GM21737 (cell line): ENCODE measurements at regions not wholly inside any gene's neighbourhood (a gene's known extent, or its start where the extent isn't known, plus 50 kb on each side); places are given as distances from the start of the nearest gene placed in this dataset.

Experiments used
- ATAC-seq: cut with Tn5 transposase; IDR thresholded peaks from one replicate; pipeline ENCODE4 v1.9.1; 2021; ENCODE audit warnings: mild to moderate bottlenecking, moderate library complexity; ENCODE audit not compliant: unreplicated experiment

DNA sequence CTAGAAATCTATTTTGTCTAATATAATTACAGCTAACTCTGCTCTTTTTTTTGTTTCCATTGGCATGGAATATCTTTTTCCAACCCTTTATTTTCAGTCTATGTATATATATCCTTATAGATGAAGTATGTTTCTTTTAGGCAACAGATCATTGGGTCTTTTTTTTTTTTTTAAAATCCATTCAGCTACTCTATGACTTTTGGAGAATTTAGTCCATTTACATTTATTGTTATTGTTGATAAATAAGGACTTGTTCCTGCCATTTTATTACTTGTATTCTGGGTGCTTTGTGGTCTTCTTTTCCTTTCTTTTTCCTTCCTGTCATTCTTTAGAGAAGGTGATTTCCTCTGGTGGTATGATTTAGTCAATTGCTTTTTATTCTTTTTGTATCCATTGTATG lies 296.8 kb downstream of the SMARCA2 start:
- no peak for ATAC-seq

DNA sequence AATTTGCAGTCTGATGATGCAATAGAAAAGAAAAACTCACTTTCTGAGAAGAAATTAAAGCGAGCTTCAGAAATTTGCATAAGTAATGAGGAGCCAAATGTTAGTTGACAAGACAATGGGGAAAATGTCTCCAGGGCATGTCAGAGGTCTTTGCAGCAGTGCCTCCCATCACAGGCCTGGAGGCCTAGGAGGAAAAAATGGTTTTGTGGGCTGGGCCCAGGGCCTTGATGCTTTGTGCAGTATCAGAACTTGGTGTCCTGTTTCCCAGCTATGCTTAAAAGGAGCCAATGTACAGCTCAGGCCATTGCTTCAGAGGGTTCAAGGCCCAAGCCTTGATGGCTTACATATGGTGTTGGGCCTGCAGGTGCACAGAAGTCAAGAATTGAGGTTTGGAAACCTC lies 298.4 kb downstream of the SMARCA2 start:
- no peak for ATAC-seq

DNA sequence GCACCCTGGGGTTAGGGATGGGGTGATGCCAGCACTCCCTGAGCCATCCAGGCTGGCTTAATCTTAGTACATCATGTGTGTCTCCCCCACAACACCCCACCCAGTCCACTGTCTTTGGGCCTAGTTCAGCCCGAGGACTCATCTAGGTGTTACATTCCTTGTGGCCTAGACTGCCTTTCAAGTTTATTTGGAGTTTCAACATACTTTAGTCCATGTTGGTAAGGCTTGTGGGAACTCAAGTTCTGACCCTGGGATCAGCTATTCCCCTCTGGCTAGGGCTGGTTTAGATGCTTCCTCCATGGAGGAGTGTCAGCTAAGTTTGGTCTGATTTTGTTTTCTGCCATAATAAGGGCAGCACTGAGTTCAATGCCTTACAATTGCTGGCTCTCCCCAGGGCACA lies 302.4 kb downstream of the SMARCA2 start:
- no peak for ATAC-seq

- no peak for ATAC-seq
Measured at GRCh38 chr9:2319421-2319820, 302.2 kb upstream of the VLDLR start.

GRCh38 chr9:2320114-2320513 lies 301.5 kb upstream of the VLDLR start:
- ATAC-seq, result no peak

DNA sequence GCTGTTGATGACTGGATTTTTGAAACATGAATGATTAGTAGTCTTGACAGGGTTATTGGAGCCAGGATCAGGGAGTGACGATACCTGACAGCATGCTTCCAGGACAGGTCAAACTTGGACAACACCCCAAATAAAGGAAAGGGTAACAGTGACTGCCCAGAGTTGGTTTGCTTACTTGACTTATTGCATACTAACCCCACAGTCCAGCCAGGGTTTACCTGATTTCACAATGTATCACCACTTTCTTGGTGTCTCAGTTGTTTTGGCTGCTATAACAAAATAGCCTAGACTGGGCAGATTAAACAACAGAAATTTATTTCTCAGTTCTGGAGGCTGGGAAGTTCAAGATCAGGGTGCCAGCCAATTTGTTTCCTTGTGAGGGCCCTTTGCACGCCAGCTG lies 301.0 kb upstream of the VLDLR start:
- ATAC-seq, result no peak

- no peak for ATAC-seq
Measured at GRCh38 chr9:2321523-2322148, 300.0 kb upstream of the VLDLR start.

GRCh38 chr9:2324742-2325141 lies 296.8 kb upstream of the VLDLR start:
- no peak for ATAC-seq

- ATAC-seq, result no peak
Measured at GRCh38 chr9:2332663-2333062, 288.9 kb upstream of the VLDLR start.

GRCh38 chr9:2335260-2335659 lies 286.3 kb upstream of the VLDLR start:
- no peak for ATAC-seq

- no peak for ATAC-seq
Measured at GRCh38 chr9:2336055-2336454, 285.5 kb upstream of the VLDLR start.

- no peak for ATAC-seq
Measured at GRCh38 chr9:2337131-2337530, 284.5 kb upstream of the VLDLR start.

- no peak for ATAC-seq
Measured at GRCh38 chr9:2337627-2338026, 284.0 kb upstream of the VLDLR start.

DNA sequence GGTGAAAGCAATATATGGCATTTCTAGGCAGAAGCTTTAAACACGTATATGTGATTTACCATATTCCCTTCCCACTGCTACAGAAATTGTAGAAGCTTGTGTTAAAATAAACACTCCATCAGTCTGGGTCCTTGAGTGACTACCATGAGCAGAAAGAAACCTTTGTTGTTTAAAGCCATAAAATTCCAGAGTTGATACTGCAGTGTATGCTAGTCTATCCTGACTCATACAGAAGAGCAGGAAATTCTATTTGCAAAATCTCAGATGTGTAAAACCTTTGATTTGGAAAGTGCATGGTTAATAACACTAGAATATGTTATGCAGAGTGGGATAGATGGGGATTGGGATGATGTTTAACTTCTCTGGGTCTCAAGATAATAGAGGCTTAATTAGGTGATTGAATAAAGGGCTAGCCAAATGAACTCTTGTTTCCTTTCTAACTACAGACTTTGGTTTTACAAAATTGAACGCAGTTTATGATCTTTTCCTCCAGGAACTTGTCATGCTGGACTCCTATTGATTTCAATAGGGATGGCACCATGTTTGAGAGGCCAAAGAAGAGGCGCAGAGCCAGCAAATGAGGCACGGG lies 282.7 kb upstream of the VLDLR start:
- no peak for ATAC-seq

GRCh38 chr9:2339416-2339815 lies 282.2 kb upstream of the VLDLR start:
- no peak for ATAC-seq

DNA sequence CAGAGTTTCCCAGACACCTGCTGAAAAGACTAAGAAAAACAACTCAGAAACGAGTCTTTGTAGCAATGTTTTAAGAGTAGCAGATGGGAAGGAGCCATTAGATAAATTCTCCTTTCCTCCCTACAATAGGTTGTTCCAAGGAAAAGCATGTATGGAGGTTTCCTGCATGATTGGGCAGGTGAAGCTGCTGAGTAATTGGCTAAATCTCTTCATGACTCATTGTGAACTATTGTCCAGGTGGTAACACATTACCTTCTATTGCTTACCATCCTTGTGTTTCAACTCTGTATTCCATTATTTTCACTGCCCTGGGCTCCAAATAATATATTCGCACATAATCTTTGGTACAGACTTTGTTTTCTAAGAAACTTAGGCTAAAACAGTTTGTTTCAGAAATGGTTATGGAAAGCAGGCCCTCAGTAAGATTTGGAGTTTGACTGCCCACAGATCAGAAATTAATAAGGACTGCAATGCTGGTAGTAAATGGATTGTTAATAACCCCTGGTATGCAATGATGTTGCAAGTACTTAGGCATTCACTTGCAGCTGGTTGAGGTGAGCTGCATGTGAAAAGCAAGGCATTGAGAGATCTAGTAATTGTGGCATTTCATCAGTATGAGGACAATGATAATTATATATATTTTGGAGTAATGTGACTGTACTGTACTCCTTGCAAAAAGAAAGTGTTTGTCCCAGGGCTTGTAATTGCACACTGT lies 281.4 kb upstream of the VLDLR start:
- no peak for ATAC-seq

DNA sequence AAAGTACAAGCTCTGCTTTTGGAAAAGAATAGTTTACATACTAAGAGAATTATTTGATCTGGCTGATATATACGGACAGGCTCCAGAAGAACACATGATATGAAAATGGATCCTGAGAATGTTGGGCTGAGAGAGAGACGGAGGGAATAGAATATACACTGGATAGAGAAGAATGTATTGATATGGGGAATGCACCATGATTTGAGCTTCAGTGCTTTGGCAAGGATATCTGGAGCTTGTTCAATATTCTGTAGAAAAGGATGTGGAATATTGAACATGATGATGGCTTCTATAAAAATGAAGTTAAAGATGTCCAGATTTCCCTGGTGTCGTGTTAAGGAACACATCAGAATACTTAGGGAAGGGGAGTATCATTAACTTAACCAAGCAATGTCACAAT lies 280.5 kb upstream of the VLDLR start:
- no peak for ATAC-seq

DNA sequence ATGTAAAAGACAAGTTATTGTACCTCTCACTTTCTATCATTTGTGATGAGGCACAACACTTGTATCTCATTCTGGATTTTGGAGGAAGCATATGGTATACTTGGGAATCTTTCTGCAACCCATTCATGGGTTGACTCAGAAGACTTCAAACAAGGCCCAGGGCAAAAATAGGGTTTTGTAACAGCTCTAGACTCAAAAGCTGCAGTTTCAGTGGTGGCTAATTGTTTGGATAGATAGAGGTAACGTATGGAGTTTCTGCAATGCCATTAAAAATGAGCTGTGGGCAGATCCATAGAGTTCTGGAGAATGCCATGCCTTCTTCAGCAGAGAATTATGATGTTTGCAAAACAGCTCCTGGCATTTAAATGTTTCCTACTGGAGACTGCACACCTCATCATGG lies 279.6 kb upstream of the VLDLR start:
- ATAC-seq, result no peak

DNA sequence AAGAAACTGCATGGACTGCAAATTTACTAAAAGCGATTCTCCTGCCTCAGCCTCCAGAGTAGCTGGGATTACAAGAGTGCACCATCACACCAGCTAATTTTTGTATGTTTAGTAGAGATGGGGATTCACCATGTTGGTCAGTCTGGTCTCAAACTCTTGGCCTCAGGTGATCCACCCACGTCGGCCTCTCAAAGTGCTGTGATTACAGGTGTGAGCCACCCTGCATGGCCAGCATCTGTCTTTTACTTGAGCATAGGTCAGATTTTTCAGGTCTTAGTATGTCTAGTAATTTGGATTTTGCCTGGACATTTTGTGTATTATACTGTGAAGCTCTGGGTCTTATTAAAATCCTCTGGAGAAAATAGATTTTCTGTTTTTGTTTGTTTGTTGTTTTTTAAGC lies 277.8 kb upstream of the VLDLR start:
- no peak for ATAC-seq

GRCh38 chr9:2344436-2344835 lies 277.2 kb upstream of the VLDLR start:
- ATAC-seq, result no peak

GRCh38 chr9:2345013-2345412 lies 276.6 kb upstream of the VLDLR start:
- ATAC-seq, result no peak

DNA sequence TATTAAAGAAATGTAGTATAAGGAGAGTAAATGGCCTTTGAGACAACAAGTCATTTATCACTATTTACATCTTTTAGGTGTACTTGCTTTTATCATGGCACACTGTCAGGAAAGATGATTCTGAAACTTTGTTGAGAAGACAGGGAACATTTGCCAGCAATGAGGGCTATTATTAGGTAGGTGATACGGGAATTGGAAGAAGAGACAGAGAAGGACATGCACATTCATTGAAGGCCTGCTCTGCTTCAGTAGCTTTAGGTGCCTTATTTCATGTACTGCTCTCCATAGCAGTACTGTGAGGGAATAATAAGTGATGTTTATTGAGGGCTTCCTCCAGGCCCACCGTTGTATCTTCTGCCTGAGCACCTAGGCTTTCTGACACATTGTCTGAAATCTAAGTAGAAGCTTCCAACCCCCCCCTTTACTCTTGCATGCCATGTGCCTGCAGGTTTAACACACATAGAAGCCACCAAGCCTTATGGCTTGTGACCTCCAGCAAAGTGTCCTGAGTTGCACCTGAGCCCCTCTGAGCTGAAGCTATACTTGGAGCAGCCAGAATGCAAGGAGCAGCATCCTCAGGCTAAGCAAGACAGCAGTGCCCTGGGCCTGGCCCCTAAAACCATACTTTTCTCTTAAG lies 275.2 kb upstream of the VLDLR start:
- no peak for ATAC-seq
